ENCODE measurements at regions not wholly inside any gene's neighbourhood (a gene's known extent, or its start where the extent isn't known, plus 50 kb on each side); places are given as distances from the start of the nearest gene placed in this dataset.

- CTCF ChIA-PET = interaction anchor here (0.8 kb wide), 1 partner anchor 20 kb away, joined by 3 read pairs; no protein-coding TSS in a partner anchor
- Mint-ChIP-seq H3K36me3 (ENCODE audit: low read depth) (no peaks in the 10 kb centered on the region), H3K4me3 (no peak overlapping the region), H3K9me3 (ENCODE audit: low read depth) (peaks cover 1% of the 10 kb centered on the region), H3K27me3 (no peaks in the 10 kb centered on the region), H3K27ac (no peak overlapping the region), H3K4me1 (peaks cover 2% of the 10 kb centered on the region)
- POLR2A ChIA-PET = no interaction called here
- ATAC-seq (no peak), DNase-seq (no peak)
- intact Hi-C loops (cut with DNase I, micrococcal nuclease) = no loop called here
Observed at GRCh38 chr1:239566074-239566473, 179.7 kb downstream of the CHRM3 start.

GRCh38 chr1:239570878-239571277 lies 184.5 kb downstream of the CHRM3 start:
- Mint-ChIP-seq H3K27ac (no peak overlapping the region), H3K36me3 (ENCODE audit: low read depth) (no peaks in the 10 kb centered on the region), H3K4me1 (peaks cover 6% of the 10 kb centered on the region), H3K4me3 (no peak overlapping the region), H3K9me3 (ENCODE audit: low read depth) (peaks cover 1% of the 10 kb centered on the region), H3K27me3 (no peaks in the 10 kb centered on the region)
- ChIA-PET CTCF (no interaction called here), POLR2A (no interaction called here)
- ATAC-seq (no peak), DNase-seq (no peak)
- intact Hi-C loops (cut with DNase I, micrococcal nuclease) = loop anchor here in 1 of 2 experiments (10.0 kb wide), 1 partner anchor 324 kb away; no protein-coding TSS in a partner anchor

- intact Hi-C loops (cut with DNase I, micrococcal nuclease) = loop anchor here in 1 of 2 experiments (10.0 kb wide), 1 partner anchor 323 kb away; no protein-coding TSS in a partner anchor
- no peak for DNase-seq
- Mint-ChIP-seq H3K9me3 (ENCODE audit: low read depth) (peaks cover 1% of the 10 kb centered on the region), H3K4me3 (no peak overlapping the region), H3K27ac (no peak overlapping the region), H3K36me3 (ENCODE audit: low read depth) (no peaks in the 10 kb centered on the region), H3K4me1 (peaks cover 6% of the 10 kb centered on the region), H3K27me3 (no peaks in the 10 kb centered on the region)
- no peak for ATAC-seq
- ChIA-PET CTCF (interaction anchor here (1.4 kb wide), 1 partner anchor 15 kb away, joined by 3 read pairs; no protein-coding TSS in a partner anchor), POLR2A (no interaction called here)
Observed at GRCh38 chr1:239572183-239572582, 185.8 kb downstream of the CHRM3 start.

GRCh38 chr1:239574112-239574511 lies 187.7 kb downstream of the CHRM3 start:
- ChIA-PET CTCF (interaction anchor here (0.8 kb wide), 1 partner anchor 11 kb away, joined by 3 read pairs; no protein-coding TSS in a partner anchor), POLR2A (no interaction called here)
- Mint-ChIP-seq H3K27me3 (no peaks in the 10 kb centered on the region), H3K9me3 (ENCODE audit: low read depth) (no peaks in the 10 kb centered on the region), H3K4me3 (no peak overlapping the region), H3K4me1 (peaks cover 6% of the 10 kb centered on the region), H3K27ac (no peak overlapping the region), H3K36me3 (ENCODE audit: low read depth) (no peaks in the 10 kb centered on the region)
- ATAC-seq (no peak), DNase-seq (no peak)
- intact Hi-C loops (cut with DNase I, micrococcal nuclease) = loop anchor here in 1 of 2 experiments (10.0 kb wide), 1 partner anchor 321 kb away; no protein-coding TSS in a partner anchor

- H3K9me3 Mint-ChIP-seq (ENCODE audit: low read depth) = no peaks in the 10 kb centered on the region
- H3K27me3 Mint-ChIP-seq = no peaks in the 10 kb centered on the region
- ATAC-seq (peak; percentile 74), DNase-seq (no peak)
- intact Hi-C loops (cut with DNase I, micrococcal nuclease) = loop anchor here in 1 of 2 experiments (10.0 kb wide), 1 partner anchor 320 kb away; no protein-coding TSS in a partner anchor
- POLR2A ChIA-PET = no interaction called here
- peaks cover 6% of the 10 kb centered on the region for H3K4me1 Mint-ChIP-seq
- no peak overlapping the region for H3K27ac Mint-ChIP-seq
- H3K36me3 Mint-ChIP-seq (ENCODE audit: low read depth) = no peaks in the 10 kb centered on the region
- CTCF ChIA-PET = interaction anchor here (0.8 kb wide), 1 partner anchor 414 kb away, joined by 4 read pairs; no protein-coding TSS in a partner anchor
- no peak overlapping the region for H3K4me3 Mint-ChIP-seq
Observed at GRCh38 chr1:239575113-239575512, 188.7 kb downstream of the CHRM3 start.

GRCh38 chr1:239583536-239583935 lies 197.2 kb downstream of the CHRM3 start:
- Mint-ChIP-seq H3K4me1 (peaks cover 9% of the 10 kb centered on the region), H3K36me3 (ENCODE audit: low read depth) (no peaks in the 10 kb centered on the region), H3K27me3 (no peaks in the 10 kb centered on the region), H3K27ac (no peak overlapping the region), H3K9me3 (ENCODE audit: low read depth) (no peaks in the 10 kb centered on the region), H3K4me3 (no peak overlapping the region)
- CTCF ChIA-PET = no interaction called here
- DNase-seq (no peak), ATAC-seq (no peak)
- intact Hi-C loops (cut with DNase I, micrococcal nuclease) = no loop called here
- POLR2A ChIA-PET = no interaction called here

- no peak for ATAC-seq
- intact Hi-C loops (cut with DNase I, micrococcal nuclease) = loop anchor here in 1 of 2 experiments (2.0 to 5.0 kb wide), 3 partner anchors 133 to 311 kb away; no protein-coding TSS in a partner anchor
- Mint-ChIP-seq H3K4me1 (peaks cover 9% of the 10 kb centered on the region), H3K27ac (no peak overlapping the region), H3K36me3 (ENCODE audit: low read depth) (no peaks in the 10 kb centered on the region), H3K9me3 (ENCODE audit: low read depth) (no peaks in the 10 kb centered on the region), H3K27me3 (no peaks in the 10 kb centered on the region), H3K4me3 (no peak overlapping the region)
- DNase-seq = no peak
- CTCF ChIA-PET = interaction anchor here (0.6 to 0.9 kb wide), 2 partner anchors 20 to 312 kb away, joined by 3 read pairs; no protein-coding TSS in a partner anchor
- POLR2A ChIA-PET = no interaction called here
Observed at GRCh38 chr1:239586128-239586527, 199.8 kb downstream of the CHRM3 start.

GRCh38 chr1:239587066-239587465 lies 200.7 kb downstream of the CHRM3 start:
- H3K4me1 Mint-ChIP-seq = peaks cover 9% of the 10 kb centered on the region
- intact Hi-C loops (cut with DNase I, micrococcal nuclease) = loop anchor here in 1 of 2 experiments (2.0 to 5.0 kb wide), 3 partner anchors 132 to 310 kb away; no protein-coding TSS in a partner anchor
- CTCF ChIA-PET = interaction anchor here (1.4 to 1.7 kb wide), 2 partner anchors 279 to 310 kb away, joined by 5 to 7 read pairs; no protein-coding TSS in a partner anchor
- POLR2A ChIA-PET = no interaction called here
- no peaks in the 10 kb centered on the region for H3K36me3 Mint-ChIP-seq (ENCODE audit: low read depth)
- H3K4me3 Mint-ChIP-seq = no peak overlapping the region
- no peak overlapping the region for H3K27ac Mint-ChIP-seq
- no peaks in the 10 kb centered on the region for H3K9me3 Mint-ChIP-seq (ENCODE audit: low read depth)
- ATAC-seq (peak; percentile 97), DNase-seq (peak; percentile 39)
- H3K27me3 Mint-ChIP-seq = no peaks in the 10 kb centered on the region

GRCh38 chr1:239587574-239588369 lies 201.4 kb downstream of the CHRM3 start:
- CTCF ChIA-PET = interaction anchor here (1.4 to 1.7 kb wide), 2 partner anchors 279 to 310 kb away, joined by 5 to 7 read pairs; no protein-coding TSS in a partner anchor
- intact Hi-C loops (cut with DNase I, micrococcal nuclease) = loop anchor here in 1 of 2 experiments (2.0 to 5.0 kb wide), 3 partner anchors 131 to 310 kb away; no protein-coding TSS in a partner anchor
- Mint-ChIP-seq H3K9me3 (ENCODE audit: low read depth) (no peaks in the 10 kb centered on the region), H3K27me3 (no peaks in the 10 kb centered on the region), H3K36me3 (ENCODE audit: low read depth) (no peaks in the 10 kb centered on the region), H3K4me1 (peaks cover 9% of the 10 kb centered on the region), H3K4me3 (no peak overlapping the region), H3K27ac (no peak overlapping the region)
- no peak for ATAC-seq
- no peak for DNase-seq
- POLR2A ChIA-PET = no interaction called here

- intact Hi-C loops (cut with DNase I, micrococcal nuclease) = no loop called here
- ChIA-PET CTCF (no interaction called here), POLR2A (no interaction called here)
- H3K36me3 Mint-ChIP-seq (ENCODE audit: low read depth) = no peaks in the 10 kb centered on the region
- H3K27ac Mint-ChIP-seq = no peak overlapping the region
- DNase-seq = no peak
- no peak for ATAC-seq
- no peak overlapping the region for H3K4me3 Mint-ChIP-seq
- no peaks in the 10 kb centered on the region for H3K27me3 Mint-ChIP-seq
- no peaks in the 10 kb centered on the region for H3K9me3 Mint-ChIP-seq (ENCODE audit: low read depth)
- H3K4me1 Mint-ChIP-seq = peaks cover 7% of the 10 kb centered on the region
Observed at GRCh38 chr1:239590556-239590955, 204.2 kb downstream of the CHRM3 start.

- Mint-ChIP-seq H3K4me1 (no peaks in the 10 kb centered on the region), H3K27me3 (no peaks in the 10 kb centered on the region), H3K36me3 (ENCODE audit: low read depth) (no peaks in the 10 kb centered on the region), H3K4me3 (no peak overlapping the region), H3K9me3 (ENCODE audit: low read depth) (no peaks in the 10 kb centered on the region), H3K27ac (no peak overlapping the region)
- CTCF ChIA-PET = no interaction called here
- intact Hi-C loops (cut with DNase I, micrococcal nuclease) = no loop called here
- DNase-seq (no peak), ATAC-seq (no peak)
- POLR2A ChIA-PET = no interaction called here
Observed at GRCh38 chr1:239593527-239593926, 207.2 kb downstream of the CHRM3 start.

GRCh38 chr1:239600588-239600987 lies 214.2 kb downstream of the CHRM3 start:
- H3K4me1 Mint-ChIP-seq = no peaks in the 10 kb centered on the region
- intact Hi-C loops (cut with DNase I, micrococcal nuclease) = no loop called here
- no peak for DNase-seq
- H3K27me3 Mint-ChIP-seq = no peaks in the 10 kb centered on the region
- no peaks in the 10 kb centered on the region for H3K36me3 Mint-ChIP-seq (ENCODE audit: low read depth)
- H3K27ac Mint-ChIP-seq = no peak overlapping the region
- H3K9me3 Mint-ChIP-seq (ENCODE audit: low read depth) = no peaks in the 10 kb centered on the region
- ATAC-seq = no peak
- ChIA-PET POLR2A (no interaction called here), CTCF (no interaction called here)
- H3K4me3 Mint-ChIP-seq = no peak overlapping the region
